NCI-H446 treated with DMSO at 0.1 percent for 48 hours (cell line): ENCODE measurements at regions not wholly inside any gene's neighbourhood (a gene's known extent, or its start where the extent isn't known, plus 50 kb on each side); places are given as distances from the start of the nearest gene placed in this dataset.

Experiments used
- DNase-seq: peaks from one replicate; lab custom pipeline; 2025; lab: John Stamatoyannopoulos, UW

DNA sequence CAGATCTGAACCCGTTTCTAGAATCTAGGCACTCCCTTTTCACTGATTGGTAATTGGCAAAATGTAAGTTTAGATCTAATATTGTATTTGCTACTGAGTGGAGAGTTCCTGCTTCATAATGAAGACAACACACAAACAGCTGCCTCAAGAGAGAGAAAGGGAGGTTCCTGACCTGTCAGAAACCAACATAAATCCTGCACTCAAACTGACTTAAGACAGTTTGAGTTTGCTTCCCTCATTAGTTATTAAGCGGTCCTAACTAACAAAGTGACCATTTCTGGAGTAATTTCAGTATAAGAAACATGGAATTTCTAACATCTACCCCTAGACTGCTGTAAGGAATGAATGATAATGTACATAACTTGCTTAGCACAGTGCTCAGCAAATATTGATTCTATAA, 191.2 kb downstream of the METTL4 start:
- no peak for DNase-seq

DNA sequence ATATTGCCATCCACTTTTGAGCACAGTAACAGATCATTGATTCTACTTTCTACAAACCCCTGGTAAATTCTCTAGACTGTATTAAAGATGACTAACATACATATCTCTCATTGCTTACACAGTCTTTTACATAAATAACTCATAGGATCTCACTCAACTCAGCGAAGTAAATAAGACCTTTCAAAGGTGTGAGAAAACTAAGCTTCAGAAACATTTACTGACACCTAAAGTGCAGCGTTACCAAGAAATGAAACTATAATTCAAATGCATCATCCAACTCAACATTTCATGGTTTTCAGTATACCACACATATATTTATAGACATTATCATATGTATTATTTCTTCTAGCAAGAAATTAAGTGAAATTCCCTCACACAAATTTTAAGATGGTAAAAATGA, 189.8 kb downstream of the METTL4 start:
- no peak for DNase-seq

DNA sequence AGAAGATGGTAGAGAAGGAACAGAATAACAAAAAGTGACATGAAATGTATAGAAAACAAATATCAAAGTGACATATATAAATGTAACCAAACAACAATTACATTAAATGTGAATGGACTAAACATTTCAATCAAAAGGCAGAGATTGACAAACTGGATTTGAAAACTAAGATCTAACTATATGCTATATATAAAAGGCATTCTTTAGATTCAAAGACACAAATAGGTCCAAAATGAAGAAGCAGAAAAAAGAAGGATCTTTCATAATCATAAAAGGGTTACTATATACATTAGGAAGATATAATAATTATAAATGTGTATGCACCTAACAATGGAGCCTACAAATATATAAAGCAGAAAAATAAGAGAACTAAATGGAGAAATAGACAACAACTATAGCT, 183.7 kb downstream of the METTL4 start:
- DNase-seq = no peak

DNA sequence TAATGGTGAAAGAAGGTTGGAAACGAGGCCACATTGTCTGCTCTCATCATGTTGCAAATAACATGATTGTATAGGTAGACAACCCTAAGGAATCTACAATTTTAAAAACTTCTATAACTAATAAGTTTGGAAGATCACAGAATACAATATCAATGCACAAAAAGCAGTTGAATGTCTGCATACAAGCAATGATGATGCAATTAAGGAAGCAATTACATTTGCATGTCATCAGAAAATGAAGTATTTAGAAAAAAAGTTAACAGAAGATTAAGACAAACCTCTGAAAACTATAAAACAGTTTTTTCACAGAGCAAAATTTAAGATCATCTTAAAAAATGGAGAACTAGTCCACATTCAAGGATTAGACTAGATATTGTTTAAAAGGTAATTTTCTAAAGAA, 181.1 kb downstream of the METTL4 start:
- DNase-seq = no peak

DNA sequence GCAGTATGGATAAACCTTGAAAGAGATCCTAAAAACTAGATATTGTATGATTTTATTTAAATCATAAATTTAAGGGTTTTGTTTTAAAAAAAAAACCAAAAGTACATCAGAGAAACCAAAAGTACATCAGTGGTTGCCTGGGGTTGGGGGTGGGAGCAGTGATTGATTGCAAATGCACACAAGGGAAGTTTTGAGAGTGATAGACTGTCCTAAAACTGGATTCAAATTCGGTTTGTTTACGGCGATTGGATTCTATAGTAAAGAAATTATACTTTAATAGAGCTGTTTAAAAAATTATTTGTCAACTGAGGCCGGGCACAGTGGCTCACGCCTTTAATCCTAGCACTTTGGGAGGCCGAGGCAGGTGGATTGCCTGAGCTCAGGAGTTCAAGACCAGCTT, 179.8 kb downstream of the METTL4 start:
- no peak for DNase-seq

- peak; percentile 12 for DNase-seq
Measured at GRCh38 chr18:2392446-2392845, 178.9 kb downstream of the METTL4 start.

DNA sequence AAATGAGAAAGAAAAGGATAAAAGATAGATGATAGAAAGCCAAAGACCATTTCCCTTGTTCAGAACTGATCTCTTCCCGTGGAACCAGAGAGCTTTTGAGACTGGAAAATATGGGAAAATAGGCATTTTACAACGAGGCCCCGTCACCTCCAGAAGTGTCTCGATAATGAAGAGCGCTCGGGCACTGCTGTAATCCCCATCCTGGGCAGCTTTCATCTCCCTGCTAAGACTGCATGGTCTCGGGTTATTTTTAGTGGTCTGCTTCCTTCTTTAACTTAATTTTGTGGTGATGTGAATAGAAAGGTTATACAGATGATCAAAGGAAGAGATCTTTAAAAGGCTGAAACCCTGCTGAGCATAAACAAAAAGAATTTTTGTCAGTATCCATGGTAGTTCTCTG, 176.6 kb downstream of the METTL4 start:
- DNase-seq = no peak

- DNase-seq = no peak
Measured at GRCh38 chr18:2395427-2396161, 175.7 kb downstream of the METTL4 start.

DNA sequence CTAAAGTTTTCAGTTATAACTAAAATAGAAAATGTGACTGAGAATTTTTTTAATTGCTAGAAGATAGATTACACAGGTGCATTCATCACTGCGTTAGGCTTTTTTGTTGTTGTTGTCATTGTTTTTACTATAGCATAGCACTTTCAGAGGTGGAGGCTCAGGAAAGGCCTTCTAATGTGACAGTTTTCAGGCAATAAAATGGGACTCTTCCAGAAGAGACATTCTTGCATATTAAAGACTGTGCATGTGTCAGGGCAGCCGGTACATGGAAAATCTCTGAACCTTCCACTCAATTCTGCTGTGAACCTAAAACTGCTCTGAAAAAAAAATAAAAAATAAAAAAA, 175.2 kb downstream of the METTL4 start:
- no peak for DNase-seq

DNA sequence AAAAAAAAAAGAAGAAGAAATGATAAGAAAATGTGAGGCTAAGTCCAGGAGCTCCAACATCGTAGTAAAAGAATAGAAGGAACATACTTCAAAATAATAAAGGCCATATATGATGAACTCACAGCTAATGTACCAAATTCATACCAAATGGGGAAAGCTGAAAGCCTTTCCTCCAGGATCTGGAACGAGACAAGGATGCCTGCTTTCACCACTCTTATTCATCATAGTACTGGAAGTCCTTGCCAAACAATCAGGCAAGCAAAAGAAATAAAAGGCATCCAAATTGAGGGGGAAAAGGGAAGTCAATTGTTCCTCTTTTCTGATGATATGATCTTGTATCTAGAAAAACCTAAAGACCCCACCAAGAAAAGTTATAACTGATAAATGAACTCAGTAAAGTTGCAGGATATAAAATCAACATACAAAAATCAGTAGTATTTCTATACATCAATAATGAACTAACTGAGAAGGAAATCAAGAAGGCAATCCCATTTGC, 170.6 kb downstream of the METTL4 start:
- no peak for DNase-seq

GRCh38 chr18:2402084-2402483, 169.2 kb downstream of the METTL4 start:
- no peak for DNase-seq

DNA sequence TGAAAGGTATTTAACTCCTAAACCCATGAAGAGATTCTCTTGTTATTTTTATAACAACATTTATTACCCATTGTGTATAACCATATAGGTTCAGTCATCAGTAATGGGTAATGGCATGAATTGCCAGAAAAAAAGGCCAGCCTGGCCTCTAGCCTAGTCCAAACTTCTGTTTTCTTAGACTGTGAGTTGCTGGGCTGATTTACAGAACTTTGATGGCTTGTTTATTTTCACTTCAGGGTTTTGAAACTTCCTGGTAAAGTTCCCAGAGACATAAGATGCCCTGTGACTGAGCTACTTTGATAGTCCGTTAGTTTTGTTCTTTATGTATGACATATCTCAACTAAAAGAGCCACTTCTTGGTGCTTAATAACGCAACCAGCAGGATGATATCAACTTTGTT, 164.8 kb downstream of the METTL4 start:
- DNase-seq = no peak

DNA sequence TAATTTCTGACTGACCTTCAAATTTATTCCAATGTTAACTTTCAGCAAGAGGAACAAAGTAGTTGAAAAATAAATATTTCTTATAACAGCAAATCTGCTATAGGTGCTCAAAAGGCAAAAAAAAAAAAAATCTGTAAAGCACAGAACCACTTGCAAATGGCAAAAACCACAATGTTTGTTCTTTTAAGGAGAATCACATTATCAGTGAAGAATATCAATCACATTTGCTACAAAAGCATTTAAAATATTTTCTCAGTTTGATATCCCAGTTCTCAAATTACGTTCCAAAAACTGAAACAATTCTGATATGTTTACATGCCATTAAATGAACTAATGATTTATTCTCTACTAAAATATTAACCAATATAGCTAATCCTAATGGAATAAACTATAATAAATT, 163.3 kb downstream of the METTL4 start:
- DNase-seq = no peak

- DNase-seq = no peak
Measured at GRCh38 chr18:2409906-2410305, 161.4 kb downstream of the METTL4 start.

GRCh38 chr18:2410688-2411087, 160.6 kb downstream of the METTL4 start:
- DNase-seq = no peak

GRCh38 chr18:2411381-2411960, 159.8 kb downstream of the METTL4 start:
- no peak for DNase-seq

DNA sequence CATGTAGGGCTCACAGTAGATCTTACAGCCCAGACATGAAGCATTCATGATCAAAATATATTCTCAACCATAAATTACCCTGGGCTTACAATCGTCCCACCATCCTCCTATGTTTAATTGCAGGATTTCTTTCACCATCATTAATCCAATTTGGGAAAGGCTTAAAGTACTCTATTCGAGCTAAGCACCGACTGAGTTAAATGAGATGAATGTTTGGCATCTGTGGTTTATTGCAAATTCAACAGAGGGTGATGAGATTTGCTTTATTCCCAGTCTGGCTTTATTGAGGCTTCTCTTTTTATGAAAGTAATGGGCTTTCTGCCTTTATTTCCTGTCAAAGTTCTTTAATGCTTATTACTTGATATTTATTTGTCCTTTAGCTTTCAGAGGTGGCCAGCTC, 159.0 kb downstream of the METTL4 start:
- no peak for DNase-seq

- no peak for DNase-seq
Measured at GRCh38 chr18:2412996-2413751, 158.1 kb downstream of the METTL4 start.

GRCh38 chr18:2414235-2414634, 157.1 kb downstream of the METTL4 start:
- DNase-seq = no peak

DNA sequence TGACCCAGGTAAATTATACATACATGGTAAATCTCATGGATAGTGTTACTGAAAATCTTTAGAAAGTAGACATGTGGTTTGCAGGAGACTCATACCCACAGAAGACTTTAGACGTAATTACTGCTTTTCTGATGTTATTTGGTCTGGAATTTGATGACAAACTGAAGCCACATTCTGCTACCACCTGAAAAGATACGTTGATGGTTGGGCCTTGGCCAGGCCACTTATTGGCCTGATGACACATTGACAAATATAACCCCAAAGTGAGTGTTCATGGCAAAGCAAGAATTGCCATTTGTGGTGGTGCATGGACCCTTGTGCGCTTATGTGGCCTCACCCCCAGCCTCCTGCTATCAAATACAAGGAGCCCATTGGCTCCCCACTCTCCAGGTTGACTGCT, 155.6 kb downstream of the METTL4 start:
- DNase-seq = no peak

DNA sequence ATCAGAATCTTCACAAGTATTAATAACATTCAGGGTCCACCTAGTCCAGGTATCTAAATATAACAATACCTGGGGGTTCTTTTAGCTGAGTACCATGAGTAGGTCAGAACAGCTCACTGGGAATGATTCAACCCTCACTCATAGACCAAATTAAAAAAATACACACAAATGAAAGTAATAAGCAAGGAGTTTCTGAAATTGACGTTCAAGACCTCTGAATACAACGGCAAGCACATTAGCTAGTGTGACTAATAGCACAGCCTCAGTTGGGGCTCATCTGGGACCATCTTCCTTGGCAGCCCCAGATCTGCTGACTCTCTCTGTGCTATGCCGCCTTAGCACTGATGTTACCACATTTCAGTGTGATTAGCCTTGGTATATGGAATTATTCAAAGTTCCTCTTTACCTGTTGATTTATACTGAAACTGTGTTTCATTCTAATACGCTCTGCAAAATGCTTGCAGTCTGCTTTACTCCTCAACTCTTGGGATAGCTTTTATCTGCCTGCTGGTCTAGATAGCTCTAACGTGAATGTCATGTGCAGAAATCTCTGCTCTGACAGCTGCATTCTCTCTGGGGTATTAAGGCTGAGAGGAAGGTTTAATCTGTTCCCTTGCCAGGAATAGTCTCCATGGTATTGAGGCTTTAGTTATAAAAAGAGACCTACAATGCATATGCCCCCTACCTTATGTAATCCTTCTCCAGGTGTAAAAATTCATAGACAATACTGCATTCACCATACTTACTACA, 153.3 kb downstream of the METTL4 start:
- DNase-seq = no peak

DNA sequence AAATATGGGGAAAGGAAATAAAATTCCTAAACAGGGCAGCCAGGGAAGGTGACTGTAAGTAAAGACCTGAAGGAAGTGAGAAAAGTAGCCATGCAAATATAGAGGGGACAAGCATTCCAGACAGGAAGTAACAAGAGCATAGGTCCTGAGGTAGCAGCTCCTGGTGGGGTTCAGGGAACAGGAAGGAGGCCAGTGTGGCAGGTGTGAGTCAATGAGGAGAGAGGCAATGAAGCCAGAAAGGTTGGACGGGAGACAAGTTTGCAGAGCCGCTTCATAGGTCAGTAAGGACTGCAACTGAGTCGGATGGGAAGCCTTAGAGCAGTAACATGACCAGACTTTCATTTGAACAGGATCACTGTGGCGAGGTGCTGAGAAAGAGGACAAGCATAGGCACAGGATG, 150.9 kb downstream of the METTL4 start:
- DNase-seq = no peak

DNA sequence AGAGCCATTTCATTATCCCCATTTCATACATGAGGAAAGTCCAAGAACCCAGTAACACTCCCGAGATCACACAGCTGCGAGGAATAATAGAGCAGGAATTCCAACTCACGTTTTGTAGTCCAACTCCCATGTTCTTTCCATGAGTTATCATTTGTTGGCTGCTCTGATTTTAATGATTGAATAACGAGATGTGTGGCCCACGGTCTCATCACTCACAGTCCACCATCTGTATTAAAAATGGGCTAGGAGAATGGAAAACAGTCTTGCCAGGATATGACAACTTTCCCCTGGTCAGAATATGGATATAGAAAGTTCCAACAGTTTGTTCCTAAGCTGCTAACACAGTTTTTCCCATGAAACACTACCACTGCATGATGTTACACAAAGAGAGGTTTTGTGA, 147.5 kb downstream of the METTL4 start:
- no peak for DNase-seq
